OCI-LY3 (cell line): ENCODE measurements at regions not wholly inside any gene's neighbourhood (a gene's known extent, or its start where the extent isn't known, plus 50 kb on each side); places are given as distances from the start of the nearest gene placed in this dataset.

ENCODE experiments used
- H2AFZ ChIP-seq: fragments of 200-600, 300-600 bp; shearing (Covaris generic); 2 replicates; pipeline ENCODE4 v1.6.0; 2014; ENCODE audit warnings: antibody characterized with exemption, low read depth, low read length
- H3K27ac ChIP-seq: fragments of 200-600, 300-600 bp; sonication (generic); 2 replicates; pipeline ENCODE4 v1.5.1; 2014; ENCODE audit warnings: mild to moderate bottlenecking, low read length, moderate library complexity, mixed read lengths
- H3K27me3 ChIP-seq: fragments of 200-600, 300-600 bp; sonication (generic); 2 replicates; pipeline ENCODE4 v1.6.1; 2014; ENCODE audit warnings: low read depth, low read length, mixed read lengths
- H3K36me3 ChIP-seq: fragments of 200-600, 300-600 bp; sonication (generic); replicated peaks from 2 replicates; pipeline ENCODE3; 2014; ENCODE audit warnings: low read depth, low read length, mixed read lengths
- H3K4me1 ChIP-seq: fragments of 300-600, 200-600 bp; sonication (generic); 2 replicates; pipeline ENCODE4 v1.6.1; 2014; ENCODE audit warnings: low read length, mixed read lengths
- H3K4me2 ChIP-seq: fragments of 200-600, 300-600 bp; sonication (generic); 2 replicates; pipeline ENCODE4 v1.6.1; 2014; ENCODE audit warnings: low read length, mixed read lengths
- H3K4me3 ChIP-seq: fragments of 300-600, 200-600 bp; sonication (generic); 2 replicates; pipeline ENCODE4 v1.5.1; 2014; ENCODE audit warnings: antibody characterized with exemption, mild to moderate bottlenecking, low read length, moderate library complexity
- H3K79me2 ChIP-seq: fragments of 300-600, 200-600 bp; shearing (Covaris generic); 2 replicates; pipeline ENCODE4 v1.6.1; 2014; ENCODE audit warnings: mild to moderate bottlenecking, low read length, mixed read lengths
- H3K9ac ChIP-seq: fragments of 300-600, 200-600 bp; shearing (Covaris generic); 2 replicates; pipeline ENCODE4 v1.6.0; 2014; ENCODE audit warnings: mild to moderate bottlenecking, low read length, moderate library complexity
- H3K9me3 ChIP-seq: fragments of 200-600, 300-600 bp; shearing (Covaris generic); 2 replicates; pipeline ENCODE4 v1.6.1; 2014; ENCODE audit warnings: low read length, mixed read lengths; ENCODE audit not compliant: insufficient read depth
- H4K20me1 ChIP-seq: fragments of 200-600, 300-600 bp; sonication (generic); 2 replicates; pipeline ENCODE4 v1.6.1; 2016; ENCODE audit warnings: low read length, mixed read lengths; ENCODE audit not compliant: insufficient read depth
- EZH2phosphoT487 ChIP-seq: fragments of 200-600 bp; shearing (Covaris generic); IDR thresholded peaks from 2 replicates; pipeline ENCODE4 v1.6.1; 2018; ENCODE audit warnings: antibody characterized with exemption, mixed run types, low read depth
- TF ChIP-seq, protein P1 (sequence below): fragments of 200-600, 300-600 bp; sonication (generic); IDR thresholded peaks from 2 replicates; pipeline ENCODE4 v1.5.1; 2014; ENCODE audit warnings: antibody characterized with exemption, low read length, low read depth

DNA sequence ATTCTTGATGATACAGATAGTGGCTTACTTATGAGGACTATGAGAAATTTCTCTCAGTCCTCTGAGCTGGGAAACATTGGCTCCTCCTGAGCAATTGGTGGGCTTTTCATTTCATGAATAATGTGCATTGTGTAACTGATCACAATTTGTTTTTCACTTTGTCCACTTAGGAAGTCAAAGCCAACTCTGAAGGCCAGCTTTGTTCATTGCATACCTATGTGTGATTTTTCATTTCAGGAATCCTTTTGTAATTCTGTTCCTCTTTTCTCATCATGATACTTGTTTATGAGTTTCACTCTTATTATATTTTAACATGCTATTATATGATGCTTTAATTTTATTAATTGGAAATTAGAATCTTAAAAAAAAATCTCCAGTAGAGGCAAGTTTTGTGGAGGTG lies 483.0 kb downstream of the EBF1 start:
- Histone ChIP-seq H3K36me3 (no peaks in the 10 kb centered on the region), H3K4me2 (no peak overlapping the region), H2AFZ (no peak overlapping the region), H3K4me3 (no peak overlapping the region), H3K79me2 (no peaks in the 10 kb centered on the region), H3K9ac (no peak overlapping the region), H3K27me3 (no peaks in the 10 kb centered on the region), H3K27ac (no peak overlapping the region), H3K4me1 (peaks cover 11% of the 10 kb centered on the region), H4K20me1 (no peaks in the 10 kb centered on the region), H3K9me3 (no peaks in the 10 kb centered on the region)
- TF ChIP-seq, protein P1, sequence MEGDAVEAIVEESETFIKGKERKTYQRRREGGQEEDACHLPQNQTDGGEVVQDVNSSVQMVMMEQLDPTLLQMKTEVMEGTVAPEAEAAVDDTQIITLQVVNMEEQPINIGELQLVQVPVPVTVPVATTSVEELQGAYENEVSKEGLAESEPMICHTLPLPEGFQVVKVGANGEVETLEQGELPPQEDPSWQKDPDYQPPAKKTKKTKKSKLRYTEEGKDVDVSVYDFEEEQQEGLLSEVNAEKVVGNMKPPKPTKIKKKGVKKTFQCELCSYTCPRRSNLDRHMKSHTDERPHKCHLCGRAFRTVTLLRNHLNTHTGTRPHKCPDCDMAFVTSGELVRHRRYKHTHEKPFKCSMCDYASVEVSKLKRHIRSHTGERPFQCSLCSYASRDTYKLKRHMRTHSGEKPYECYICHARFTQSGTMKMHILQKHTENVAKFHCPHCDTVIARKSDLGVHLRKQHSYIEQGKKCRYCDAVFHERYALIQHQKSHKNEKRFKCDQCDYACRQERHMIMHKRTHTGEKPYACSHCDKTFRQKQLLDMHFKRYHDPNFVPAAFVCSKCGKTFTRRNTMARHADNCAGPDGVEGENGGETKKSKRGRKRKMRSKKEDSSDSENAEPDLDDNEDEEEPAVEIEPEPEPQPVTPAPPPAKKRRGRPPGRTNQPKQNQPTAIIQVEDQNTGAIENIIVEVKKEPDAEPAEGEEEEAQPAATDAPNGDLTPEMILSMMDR: no peak
- TF ChIP-seq EZH2phosphoT487: no peak

DNA sequence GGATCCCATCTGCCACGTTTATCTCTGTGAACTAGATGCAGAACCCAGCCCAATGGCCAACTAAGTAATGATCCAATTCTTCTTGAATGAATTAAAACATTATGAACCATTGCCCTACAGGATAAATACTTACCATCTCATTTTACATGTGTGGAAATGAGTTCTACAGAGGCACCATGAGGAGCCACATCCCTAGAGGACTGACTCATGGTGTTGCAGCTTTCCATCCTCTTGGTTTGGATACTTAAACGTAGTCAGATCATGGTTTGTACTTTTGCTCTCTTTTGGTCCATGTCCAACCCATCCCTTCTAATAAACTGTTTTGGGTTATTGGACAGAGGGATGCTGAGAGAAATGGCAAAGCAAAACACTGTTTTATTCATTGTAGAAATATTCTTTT lies 484.8 kb downstream of the EBF1 start:
- Histone ChIP-seq H3K4me1 (peaks cover 11% of the 10 kb centered on the region), H3K4me3 (no peak overlapping the region), H3K4me2 (no peak overlapping the region), H3K36me3 (no peaks in the 10 kb centered on the region), H3K9ac (no peak overlapping the region), H3K27ac (no peak overlapping the region), H3K79me2 (no peaks in the 10 kb centered on the region), H2AFZ (no peak overlapping the region), H4K20me1 (no peaks in the 10 kb centered on the region), H3K27me3 (no peaks in the 10 kb centered on the region), H3K9me3 (no peaks in the 10 kb centered on the region)
- TF ChIP-seq EZH2phosphoT487: no peak
- TF ChIP-seq, protein P1: no peak

DNA sequence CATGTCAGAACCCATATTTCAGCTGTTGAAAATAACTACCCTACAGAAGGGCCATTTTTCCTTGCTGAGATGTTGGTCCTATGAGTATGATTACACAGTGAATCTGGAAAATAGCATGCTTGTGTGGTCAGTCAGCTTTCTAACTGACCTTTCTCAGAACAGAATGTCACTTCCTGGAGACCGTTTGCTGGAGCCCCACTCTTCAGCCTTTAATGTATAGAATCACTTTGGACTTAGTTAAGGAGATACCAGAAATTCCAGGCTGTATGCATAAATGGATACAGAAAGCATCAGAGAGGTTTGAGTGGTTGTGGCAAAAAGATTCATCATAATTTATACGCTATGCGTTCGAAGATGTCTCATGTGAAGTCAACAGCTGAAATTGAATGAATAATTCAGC lies 488.1 kb downstream of the EBF1 start:
- TF ChIP-seq, protein P1: no peak
- no peak for TF ChIP-seq EZH2phosphoT487
- H3K36me3 ChIP-seq: no peaks in the 10 kb centered on the region
- no peak overlapping the region for H3K27ac ChIP-seq
- no peaks in the 10 kb centered on the region for H3K79me2 ChIP-seq
- no peak overlapping the region for H2AFZ ChIP-seq
- H4K20me1 ChIP-seq: no peaks in the 10 kb centered on the region
- no peak overlapping the region for H3K4me2 ChIP-seq
- no peaks in the 10 kb centered on the region for H3K9me3 ChIP-seq
- no peak overlapping the region for H3K9ac ChIP-seq
- no peaks in the 10 kb centered on the region for H3K27me3 ChIP-seq
- H3K4me3 ChIP-seq: no peak overlapping the region
- peaks cover 5% of the 10 kb centered on the region for H3K4me1 ChIP-seq

DNA sequence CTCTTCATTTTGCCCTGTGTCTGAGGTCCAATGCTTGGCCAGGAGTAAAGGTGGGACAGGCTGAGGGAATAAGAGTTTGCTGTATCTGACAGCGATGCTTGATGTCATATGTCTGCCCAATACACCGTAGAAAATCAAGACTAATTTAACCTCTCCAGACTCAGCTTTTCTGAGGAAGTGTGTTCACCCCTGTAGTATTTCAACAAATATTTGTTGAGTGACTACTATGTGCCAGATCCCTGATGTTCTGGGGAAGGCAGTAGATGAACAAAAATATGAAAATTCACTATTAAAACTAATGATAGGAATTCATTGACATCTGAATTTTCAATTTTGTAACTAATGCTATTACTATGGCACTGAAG lies 489.7 kb downstream of the EBF1 start:
- H3K4me1 ChIP-seq: peaks cover 8% of the 10 kb centered on the region
- H4K20me1 ChIP-seq: no peaks in the 10 kb centered on the region
- no peaks in the 10 kb centered on the region for H3K9me3 ChIP-seq
- H3K4me3 ChIP-seq: no peak overlapping the region
- no peaks in the 10 kb centered on the region for H3K27me3 ChIP-seq
- H3K36me3 ChIP-seq: no peaks in the 10 kb centered on the region
- H3K27ac ChIP-seq: no peak overlapping the region
- H3K9ac ChIP-seq: no peak overlapping the region
- H3K79me2 ChIP-seq: no peaks in the 10 kb centered on the region
- H3K4me2 ChIP-seq: no peak overlapping the region
- no peak overlapping the region for H2AFZ ChIP-seq
- TF ChIP-seq, protein P1: no peak
